Renal cortical epithelial cell (primary cell): ENCODE measurements at regions not wholly inside any gene's neighbourhood (a gene's known extent, or its start where the extent isn't known, plus 50 kb on each side); places are given as distances from the start of the nearest gene placed in this dataset.
"Not testable (repeated sequence)": the region's sequence is repeated elsewhere in the genome, so short reads cannot be mapped to it uniquely, and the experiment has no call there.

ENCODE experiments used
- DNase-seq: peaks from one replicate; pipeline ENCODE4 v3.0.0-alpha.2; 2011; ENCODE audit warnings: low read depth

DNA sequence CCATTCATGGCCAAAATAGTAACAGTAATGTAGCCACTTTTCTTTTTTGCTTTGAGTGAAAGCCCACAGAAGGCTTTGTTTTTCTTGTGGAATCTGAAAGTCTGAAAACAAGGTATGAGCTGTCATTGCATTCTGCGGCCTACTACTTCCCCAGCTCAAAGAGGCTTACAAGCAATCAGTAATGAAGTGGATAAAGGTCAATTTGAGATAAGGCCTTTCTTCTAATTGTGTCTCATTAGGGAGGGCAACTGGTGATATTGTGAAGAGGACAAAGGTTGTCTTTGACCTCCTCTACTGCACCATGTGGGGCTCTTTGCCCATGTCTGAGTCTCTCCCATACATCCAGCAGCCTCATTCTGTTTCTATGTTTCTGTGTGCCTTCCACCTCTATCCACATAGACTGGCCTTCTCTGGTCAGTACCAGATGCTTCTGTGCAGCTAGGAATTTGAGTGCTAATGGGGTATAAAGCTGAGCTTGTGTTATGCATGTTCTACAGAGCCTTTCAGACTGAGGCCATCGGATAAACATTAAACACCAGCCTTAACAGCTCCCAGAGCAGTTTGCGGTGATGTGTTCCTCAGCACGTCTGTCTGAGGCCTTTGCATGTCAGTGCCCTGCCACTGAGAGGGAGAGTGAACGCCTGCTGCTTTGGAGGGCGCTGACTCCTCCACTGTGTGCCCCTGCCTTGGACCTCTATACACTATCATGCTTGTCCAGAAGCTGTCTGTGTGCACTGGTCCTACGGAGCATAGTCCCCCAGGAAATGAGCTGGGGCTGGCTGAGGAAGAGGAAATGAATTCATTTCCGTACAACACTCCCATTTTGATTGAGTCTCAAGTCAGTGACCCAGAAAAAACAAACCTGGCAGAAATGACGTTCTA, 80.2 kb downstream of the SH2D1A start:
- DNase-seq = peak; percentile 20

DNA sequence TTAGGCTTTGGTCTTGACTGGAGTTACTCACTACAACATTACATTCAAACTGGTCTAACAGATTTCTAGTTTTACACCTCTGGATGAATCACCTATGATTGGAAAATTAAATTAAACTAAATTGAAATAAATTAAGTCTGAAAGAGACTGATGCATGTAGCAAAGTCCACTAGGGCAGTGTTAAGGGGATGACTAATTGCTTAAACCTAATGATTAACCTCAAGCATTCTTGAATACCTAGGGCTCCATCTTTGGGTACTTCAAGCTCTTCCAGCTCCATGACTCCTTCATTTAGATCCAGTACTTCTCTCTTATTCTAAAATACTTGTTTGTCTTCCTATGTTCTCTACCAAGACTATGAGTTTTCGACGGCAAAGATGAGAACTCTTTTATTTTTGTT, 86.8 kb downstream of the SH2D1A start:
- peak; percentile 90 for DNase-seq

DNA sequence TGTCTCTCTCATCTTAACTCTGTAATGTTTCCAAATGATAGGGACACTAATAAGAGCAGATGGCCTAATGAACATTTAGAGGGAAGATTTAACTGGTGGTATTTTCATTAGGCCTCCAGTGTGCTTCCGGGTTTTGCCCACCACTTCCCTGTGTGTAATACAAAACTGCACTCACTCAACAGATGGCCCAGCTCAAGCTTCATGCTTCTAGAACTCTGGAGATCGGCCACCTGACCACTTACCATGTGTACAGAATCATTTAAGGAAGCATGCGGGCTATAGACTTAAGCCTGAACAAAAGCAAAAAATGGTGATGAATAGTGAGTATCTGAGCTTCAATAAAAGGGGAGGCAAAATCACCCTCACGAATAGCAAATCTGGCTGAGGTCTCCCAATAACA, 89.3 kb downstream of the SH2D1A start:
- no peak for DNase-seq

DNA sequence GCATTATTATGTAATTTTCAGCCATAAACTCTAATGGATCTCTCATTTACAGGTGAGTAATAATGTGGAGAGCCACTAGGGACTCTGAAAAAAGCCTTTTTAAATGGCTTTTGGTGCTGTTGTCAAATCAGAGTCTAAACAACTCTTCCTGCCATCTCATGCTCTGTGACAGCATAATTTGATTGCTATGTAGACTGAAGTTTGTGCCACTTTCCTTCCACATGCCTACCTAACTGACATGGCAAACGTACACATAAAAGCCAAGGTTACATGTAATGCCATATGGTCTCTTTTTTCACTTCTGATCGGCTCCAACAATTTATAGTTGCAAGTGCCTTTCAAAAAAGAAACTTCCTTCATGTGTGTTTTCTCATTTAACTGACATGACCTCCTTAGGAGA, 94.3 kb downstream of the SH2D1A start:
- no peak for DNase-seq

DNA sequence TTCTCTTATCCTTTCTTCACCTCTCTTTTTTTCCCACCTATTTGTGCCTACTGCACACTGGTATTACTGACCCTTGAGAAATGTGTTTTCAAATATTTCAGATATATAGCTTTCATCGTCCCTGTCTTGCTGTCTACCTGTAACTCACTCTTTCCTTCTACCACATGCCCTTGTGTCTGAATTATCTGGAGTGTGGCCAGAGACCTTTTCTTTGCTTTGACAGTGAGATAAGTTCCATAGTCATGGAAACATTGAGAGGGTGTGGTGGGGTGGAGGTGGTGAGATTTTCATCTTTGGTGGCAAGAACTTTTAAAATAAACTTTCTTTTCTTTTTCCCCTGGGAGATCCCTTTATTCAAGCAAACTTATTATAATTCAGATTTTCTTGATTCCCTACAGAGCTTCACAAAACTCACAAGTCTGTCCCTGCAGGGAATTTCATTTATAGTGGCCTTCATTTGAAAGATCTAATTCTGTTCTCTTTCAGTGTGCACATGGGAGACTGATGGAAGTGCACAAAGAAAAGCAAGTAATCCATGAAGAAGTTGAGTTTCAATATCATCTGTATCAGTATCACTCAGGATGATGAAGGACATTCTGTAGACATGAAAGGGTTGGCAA, 95.7 kb downstream of the SH2D1A start:
- DNase-seq = no peak

DNA sequence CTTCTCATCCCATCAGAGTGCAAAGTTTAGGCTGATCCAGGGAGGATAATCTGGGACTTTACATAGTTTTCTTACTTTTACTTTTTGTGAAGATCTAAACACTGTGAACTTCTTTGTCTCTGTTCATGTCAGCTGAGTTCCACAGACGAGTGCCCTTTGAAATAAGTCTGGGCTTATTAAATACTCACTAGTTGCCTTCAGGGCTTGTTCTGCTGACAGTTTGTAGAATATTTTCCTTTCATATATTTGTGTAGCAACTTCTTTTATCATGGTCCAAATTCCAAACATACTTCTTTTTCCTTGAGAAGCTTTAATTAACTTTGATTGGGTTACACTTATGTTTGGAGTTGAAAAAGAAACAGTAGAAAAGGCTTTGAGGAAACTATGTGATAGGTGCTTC, 109.6 kb downstream of the SH2D1A start:
- peak; percentile 15 for DNase-seq

DNA sequence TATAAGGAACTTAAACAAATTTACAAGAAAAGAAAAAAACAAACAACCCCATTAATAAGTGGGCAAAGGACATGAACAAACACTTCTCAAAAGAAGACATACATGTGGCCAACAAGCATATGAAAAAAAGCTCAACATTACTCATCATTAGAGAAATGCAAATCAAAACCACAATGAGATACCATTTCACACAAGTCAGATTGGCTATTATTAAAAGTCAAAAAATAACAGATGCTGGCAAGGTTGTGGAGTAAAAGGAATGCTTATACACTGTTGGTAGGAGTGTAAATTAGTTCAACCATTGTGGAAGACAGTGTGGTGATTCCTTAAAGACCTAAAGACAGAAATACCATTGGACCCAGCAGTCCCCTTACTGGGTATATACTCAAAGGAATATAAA, 113.5 kb downstream of the SH2D1A start:
- not testable (repeated sequence) for DNase-seq

DNA sequence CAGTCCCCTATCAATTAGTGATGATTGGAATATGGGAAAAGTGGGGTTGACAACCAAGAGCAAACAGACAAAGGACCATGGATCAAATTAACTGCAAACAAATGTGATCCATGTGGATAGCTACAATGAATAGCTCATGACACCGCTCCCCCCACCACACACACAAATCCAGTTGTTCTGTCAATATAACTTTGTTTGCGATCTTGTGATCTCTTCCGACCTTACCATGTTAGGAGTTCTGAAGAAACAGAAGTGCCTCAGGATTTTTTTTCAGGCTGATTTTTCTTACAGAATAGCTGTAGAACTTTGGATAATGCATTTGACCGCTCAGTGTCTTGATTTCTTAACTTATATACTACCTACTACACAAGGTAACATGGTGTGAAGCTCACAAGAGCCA, 116.6 kb downstream of the SH2D1A start:
- DNase-seq = no peak

DNA sequence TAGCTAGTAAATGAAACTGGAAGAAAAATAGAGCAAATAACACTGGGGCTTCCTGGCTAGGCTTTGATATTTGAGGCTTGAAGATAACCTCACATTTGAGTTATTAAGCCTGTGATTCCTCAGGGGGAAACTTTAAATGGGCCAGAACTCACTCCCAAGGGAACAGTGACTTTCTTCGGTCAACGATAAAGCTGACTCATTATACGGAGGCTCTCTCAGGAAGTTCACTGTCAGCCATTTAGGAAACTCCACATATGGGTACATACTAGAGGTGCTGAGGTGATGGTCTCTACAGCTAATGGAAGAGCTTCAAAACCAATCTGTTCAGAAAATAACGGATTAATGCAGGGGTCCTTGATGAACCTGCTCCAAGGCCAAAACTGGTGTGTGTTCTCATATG, 120.8 kb downstream of the SH2D1A start:
- no peak for DNase-seq

DNA sequence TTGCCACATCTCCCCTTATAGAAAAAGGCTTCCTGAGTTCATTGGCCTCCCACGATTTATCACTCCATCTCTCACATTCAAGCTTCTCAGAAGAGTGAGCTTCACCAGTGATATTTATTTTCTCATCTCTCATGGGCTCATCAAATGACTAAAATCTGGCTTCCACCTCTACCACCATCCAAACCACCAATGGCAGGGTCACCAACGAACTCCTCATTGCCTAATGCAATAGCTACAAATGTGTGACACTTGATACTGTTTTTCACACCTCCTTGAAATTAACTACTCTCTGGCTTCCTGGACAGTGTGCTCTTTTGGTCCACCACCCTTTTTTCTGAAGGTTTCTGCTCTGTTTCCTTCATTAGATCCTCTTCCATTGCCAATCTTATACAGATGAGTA, 129.0 kb downstream of the SH2D1A start:
- no peak for DNase-seq

DNA sequence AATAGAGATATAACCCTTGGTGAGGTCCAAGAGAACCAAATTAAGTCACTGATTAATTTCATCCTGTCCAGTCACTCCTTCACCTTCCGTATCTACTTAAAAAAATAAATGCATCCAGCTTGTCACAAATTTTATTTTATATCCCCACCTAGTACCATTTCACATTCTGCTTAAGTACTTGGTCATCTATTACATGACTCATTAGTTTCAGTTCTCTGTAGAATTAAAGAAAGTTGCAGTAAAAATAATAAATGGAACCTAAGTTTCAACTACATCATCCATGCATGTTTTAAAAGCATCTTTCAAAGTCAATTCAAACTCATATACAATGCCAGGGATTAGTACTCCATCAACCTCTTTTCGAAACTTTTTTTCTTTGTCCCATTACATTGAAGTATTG, 130.2 kb downstream of the SH2D1A start:
- peak; percentile 22 for DNase-seq

DNA sequence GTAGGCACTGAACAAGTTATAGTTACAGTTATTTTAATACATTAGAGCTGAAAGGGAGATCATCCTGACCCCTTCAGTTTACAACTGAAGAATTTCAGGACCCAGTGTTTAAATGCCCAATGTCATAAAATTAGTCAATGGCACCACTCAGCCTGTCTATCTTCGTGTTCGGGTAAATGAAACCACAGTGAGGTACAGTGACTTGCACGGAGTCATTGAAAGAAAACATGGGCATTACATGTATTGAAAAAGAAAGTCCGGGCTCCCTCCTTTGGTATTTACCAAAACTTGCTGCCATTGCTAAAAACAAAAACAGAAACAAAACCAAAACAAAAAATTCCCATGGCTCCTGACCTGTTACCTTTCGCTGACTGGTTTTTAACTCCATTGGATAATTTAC, 131.7 kb downstream of the SH2D1A start:
- DNase-seq = no peak

DNA sequence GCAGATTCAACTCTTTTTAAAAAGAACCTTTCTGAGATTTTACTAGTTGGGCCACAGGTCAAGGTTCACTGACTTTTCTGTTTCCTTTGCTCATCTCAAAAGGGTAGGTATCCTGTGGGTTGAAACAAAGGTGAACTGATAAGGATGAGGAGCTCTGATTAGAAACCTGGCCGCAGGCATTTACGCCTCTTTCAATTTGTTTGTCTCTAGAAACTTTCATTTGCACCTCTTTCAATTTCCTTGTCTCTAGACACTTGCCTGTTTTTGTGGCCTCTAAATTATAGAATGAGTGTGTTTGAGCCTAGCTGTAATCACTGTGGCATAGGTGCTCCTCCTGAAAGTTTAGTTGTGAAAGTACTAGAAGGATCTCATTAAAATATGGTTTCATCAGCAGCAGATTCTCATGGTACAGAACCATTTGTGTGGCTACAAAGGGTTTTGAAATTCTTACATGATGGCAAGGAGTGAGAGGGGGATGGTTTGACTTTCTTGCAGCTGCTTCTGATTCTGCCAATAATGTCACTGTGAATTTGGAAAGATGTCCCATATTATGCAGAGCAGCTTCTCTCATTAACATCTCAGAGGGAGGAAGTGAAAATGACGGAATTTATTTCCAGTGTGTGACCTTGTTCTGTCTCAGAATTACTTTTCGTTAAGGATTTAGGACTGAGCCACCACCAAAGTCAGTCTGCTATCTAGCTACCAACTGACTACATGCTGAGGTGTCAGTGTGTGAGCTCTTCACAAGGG, 142.2 kb downstream of the SH2D1A start:
- DNase-seq = no peak

DNA sequence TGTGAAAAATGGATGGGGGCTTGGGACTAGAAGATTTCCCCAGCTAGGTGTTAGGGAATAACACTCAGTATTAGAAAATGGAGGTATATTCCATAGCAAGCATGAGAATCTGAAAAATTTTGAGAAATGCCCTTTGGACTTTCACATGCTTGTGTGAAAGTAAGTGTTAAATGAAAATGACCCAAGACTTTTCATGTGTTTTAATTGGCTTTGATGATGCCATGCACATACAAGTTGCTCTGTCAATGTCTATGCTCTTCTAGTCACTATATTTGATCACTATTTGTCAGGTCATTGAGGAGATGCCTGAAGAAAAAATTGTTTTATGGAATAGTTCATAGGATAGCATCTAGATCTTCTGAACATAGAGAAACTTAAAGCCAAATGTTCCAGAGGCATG, 147.6 kb downstream of the SH2D1A start:
- DNase-seq = no peak

DNA sequence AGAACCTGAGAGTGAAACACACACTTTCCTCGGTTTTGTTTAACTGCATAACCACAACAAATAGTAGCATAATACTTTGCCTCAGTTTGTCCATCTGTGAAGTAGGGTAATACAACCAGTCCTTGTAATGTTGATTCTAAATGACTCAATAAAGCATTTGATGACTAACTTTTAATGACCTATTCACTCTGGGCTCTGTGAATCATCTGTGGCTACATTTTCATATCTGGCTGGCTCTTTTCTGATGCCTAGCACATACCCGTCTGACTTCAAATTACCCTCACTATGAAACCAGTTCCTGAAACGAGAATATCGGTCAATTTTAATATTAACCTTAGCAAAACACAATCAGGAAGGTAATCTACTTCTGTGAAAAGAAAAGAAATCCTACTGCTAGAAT, 151.0 kb downstream of the SH2D1A start:
- peak; percentile 7 for DNase-seq

DNA sequence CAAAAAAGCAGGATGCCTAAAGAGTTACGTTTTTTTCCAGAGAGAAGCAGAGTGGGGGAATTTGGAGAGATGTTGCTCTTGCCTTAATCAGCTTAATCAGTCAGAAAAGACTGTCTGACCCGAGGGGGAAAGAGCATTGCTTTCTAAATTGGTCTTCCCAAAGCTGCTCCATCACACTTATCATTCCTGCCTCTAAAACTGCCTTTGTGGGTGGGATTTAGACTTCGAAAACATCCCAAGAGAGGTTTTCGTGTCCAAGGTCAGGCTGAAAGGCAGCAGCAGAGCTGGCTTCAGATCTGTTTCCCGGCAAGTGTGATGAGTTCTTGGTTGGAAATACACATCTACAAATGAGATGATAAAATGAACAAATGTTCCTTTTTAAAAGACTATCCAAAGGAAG, 155.2 kb downstream of the SH2D1A start:
- DNase-seq = no peak

DNA sequence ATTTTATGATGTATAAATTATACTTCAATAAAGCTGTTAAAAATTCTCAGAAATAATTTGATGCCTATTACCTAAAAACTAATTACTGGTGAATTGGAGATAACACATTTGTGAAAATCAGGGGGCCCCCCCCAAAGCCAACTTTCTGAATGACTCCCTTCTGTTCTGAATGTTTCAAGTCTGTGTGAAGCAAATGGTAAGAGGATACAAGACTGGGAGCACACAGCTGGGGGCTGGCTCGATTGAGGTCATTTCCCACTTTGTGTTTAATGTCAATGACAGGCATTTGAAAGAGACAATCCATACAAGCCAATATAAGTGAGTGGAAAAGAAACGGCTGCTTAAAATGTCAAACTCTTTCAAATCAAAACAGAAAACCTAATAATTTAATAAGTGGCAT, 155.8 kb downstream of the SH2D1A start:
- DNase-seq = no peak

DNA sequence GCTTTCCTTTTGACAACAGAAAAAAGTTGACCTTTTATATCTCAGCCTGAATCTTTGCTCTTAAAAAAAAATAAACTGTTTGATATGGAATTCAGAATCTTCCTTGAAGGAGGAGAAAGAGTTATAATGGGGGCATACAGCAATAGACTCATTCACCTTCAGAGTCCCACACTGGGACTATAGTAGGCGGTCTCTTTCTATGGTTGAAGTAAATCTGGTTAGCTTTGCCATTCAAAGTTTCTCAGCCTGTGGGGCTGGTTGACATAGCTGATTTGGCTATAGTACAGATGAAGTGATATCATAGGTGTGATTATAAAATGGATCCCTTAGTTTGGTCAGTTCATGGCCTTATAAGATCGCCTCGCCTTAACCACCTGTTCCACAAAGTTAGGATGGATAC, 156.2 kb downstream of the SH2D1A start:
- DNase-seq = no peak

DNA sequence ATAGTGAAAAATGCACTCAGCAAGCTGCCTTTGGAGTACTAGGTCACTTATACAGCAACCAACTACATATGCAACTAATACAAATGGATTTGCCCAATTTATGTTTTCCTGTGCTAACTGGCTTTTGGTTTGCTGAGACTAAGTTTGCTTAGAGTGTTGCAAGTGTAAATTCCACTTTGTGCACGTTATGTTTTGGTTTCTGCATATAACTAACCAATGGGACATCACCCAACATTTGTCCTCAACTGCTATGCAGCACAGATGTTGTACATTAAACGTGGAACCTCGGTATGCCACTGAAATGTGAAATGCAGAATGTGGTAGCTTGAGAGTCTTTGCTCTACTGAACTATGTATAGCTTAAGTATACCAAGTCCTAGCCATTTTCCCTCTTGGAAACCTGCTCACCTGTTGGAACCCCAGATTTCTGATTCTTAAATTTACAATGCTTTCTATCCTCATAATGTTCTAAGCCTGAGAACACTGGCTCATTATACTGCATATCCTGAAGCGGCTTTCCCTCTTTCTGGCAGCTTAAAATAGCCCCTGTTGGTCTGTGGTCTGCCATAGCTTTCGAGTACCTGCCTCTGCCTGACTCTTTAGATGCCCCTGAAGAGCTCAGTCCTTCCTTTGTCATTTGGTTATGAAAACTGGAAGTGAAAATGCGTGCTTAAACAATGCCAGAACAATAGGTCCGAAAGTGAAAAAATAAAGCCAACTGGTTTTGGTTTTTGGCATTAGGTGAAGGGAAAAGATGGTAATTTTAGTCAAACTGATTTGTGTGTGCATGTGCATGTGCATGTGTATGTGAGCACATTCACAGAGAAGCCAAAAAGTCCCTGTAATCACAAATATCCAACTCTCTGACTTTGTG, 158.0 kb downstream of the SH2D1A start:
- DNase-seq = no peak

DNA sequence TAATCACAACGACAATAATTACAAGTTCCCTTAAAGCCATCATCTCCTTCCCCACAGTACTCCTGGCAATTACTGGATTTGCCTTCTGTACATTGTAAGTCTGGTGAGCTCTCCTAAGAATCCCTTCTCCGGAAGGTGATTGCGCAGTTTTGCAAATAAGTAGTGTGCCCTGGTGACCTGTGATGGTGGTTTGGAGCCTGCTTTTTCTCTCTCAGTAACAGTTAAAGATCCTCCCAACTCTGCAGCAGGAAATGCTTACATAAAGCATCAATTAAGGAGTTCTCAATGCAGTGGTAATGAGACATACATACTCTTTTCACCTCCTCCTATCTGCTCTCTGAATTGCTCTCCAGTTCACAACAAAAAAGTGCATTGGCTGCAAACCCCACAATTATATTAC, 159.7 kb downstream of the SH2D1A start:
- DNase-seq = peak; percentile 10

DNA sequence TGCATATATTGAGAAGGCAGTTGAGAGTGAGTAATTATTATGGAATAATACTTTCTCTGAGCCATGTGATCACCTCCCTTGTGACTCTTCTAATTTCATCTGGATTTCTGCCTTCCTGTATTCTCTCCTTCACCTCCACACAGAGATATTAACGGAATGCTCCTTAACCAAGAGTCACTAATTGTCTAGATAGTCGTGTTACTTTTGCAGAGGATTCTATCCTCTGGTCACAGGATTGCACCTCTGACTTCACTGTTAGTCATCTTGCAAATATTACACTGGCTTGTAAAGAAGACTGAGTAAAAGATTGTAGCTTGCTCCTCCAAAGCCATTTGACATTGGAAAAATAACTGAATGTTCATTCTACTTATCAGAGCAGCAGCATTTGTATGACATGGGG, 160.9 kb downstream of the SH2D1A start:
- DNase-seq = peak; percentile 61

DNA sequence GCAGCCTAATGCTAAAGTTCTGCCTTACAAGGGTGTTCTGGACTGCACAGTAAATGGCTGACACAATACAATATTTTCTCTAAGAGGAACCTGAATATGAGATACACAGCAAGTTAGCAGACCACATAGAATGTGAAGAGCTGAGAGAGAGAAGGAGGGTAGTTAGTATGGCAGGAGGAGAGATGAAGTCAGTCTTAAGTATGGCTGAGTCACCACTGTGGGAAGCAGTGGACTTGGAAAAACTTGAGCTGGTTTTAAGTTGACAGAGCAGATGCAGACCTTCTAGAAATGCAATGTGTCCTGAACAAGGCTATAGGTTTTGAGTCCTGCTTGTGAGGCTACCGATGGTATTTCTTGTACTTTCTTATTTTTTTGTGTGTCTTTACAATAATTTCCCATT, 172.5 kb downstream of the SH2D1A start:
- DNase-seq = peak; percentile 40
